HL-60 (cell line): ENCODE measurements at regions not wholly inside any gene's neighbourhood (a gene's known extent, or its start where the extent isn't known, plus 50 kb on each side); places are given as distances from the start of the nearest gene placed in this dataset.

ENCODE experiments used
- GABPA ChIP-seq: IDR thresholded peaks from 2 replicates; pipeline ENCODE4 v1.6.1; 2012; ENCODE audit warnings: low read depth
- POLR2AphosphoS5 ChIP-seq: IDR thresholded peaks from 2 replicates; pipeline ENCODE4 v1.6.1; 2012; ENCODE audit warnings: low read depth
- SPI1 ChIP-seq: IDR thresholded peaks from 2 replicates; pipeline ENCODE4 v1.6.1; 2012; ENCODE audit warnings: low read depth, mild to moderate bottlenecking, borderline replicate concordance
- TF ChIP-seq, protein P1 (sequence below): IDR thresholded peaks from one replicate; pipeline ENCODE4 v1.5.1; 2011; ENCODE audit warnings: low read length, control low read depth, inconsistent platforms; ENCODE audit not compliant: insufficient read depth

DNA sequence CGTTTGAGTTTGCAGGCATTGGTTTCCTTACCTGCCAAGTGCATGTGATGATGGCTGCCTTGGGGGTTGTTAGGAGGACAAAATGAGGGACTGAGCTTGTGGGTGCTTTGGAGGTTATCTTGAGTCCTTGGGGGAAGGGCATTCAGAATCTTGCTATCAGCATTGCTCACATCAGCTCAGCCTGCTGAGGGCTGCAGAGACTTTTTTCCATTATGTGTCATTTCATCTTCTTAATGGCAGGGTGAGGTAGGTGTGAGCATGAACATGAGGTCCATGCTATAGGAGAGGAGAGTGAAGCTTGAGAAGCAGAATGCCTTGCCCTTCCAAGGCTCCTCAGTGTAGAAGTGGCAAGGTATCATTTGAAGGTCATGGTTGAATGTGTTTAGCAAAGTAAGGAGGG is 112.3 kb downstream of the MIAT start:
- TF ChIP-seq, protein P1, sequence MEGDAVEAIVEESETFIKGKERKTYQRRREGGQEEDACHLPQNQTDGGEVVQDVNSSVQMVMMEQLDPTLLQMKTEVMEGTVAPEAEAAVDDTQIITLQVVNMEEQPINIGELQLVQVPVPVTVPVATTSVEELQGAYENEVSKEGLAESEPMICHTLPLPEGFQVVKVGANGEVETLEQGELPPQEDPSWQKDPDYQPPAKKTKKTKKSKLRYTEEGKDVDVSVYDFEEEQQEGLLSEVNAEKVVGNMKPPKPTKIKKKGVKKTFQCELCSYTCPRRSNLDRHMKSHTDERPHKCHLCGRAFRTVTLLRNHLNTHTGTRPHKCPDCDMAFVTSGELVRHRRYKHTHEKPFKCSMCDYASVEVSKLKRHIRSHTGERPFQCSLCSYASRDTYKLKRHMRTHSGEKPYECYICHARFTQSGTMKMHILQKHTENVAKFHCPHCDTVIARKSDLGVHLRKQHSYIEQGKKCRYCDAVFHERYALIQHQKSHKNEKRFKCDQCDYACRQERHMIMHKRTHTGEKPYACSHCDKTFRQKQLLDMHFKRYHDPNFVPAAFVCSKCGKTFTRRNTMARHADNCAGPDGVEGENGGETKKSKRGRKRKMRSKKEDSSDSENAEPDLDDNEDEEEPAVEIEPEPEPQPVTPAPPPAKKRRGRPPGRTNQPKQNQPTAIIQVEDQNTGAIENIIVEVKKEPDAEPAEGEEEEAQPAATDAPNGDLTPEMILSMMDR = no peak
- TF ChIP-seq GABPA = no peak
- TF ChIP-seq SPI1 = no peak
- TF ChIP-seq POLR2AphosphoS5 = no peak
